Activated naive CD4-positive, alpha-beta T cell treated with anti-CD3 and anti-CD28 coated beads for 36 hours (primary cell): ENCODE measurements at regions not wholly inside any gene's neighbourhood (a gene's known extent, or its start where the extent isn't known, plus 50 kb on each side); places are given as distances from the start of the nearest gene placed in this dataset.

ENCODE experiments used
- CTCF ChIA-PET: fragments of 350-600 bp; sonication (Branson Sonifier 250); formaldehyde crosslinking; loops from one replicate; lab custom pipeline; 2021; ENCODE audit warnings: antibody characterized with exemption; lab: Charles Lee
- DNase-seq: peaks from one replicate; pipeline ENCODE4 v3.0.0-alpha.2; 2020
- H3K27ac Mint-ChIP-seq: one replicate; pipeline ENCODE4 v1.8.0; 2021; ENCODE audit warnings: mild to moderate bottlenecking, mixed read lengths
- H3K27me3 Mint-ChIP-seq: one replicate; pipeline ENCODE4 v1.8.0; 2021; ENCODE audit warnings: low read depth, mixed read lengths
- H3K36me3 Mint-ChIP-seq: one replicate; pipeline ENCODE4 v1.8.0; 2021; ENCODE audit warnings: low read depth, mixed read lengths
- H3K4me1 Mint-ChIP-seq: one replicate; pipeline ENCODE4 v1.8.0; 2021; ENCODE audit warnings: low read depth, mixed read lengths
- H3K4me3 Mint-ChIP-seq: one replicate; pipeline ENCODE4 v1.8.0; 2021; ENCODE audit warnings: mild to moderate bottlenecking, moderate library complexity, mixed read lengths
- H3K9me3 Mint-ChIP-seq: one replicate; pipeline ENCODE4 v1.8.0; 2021; ENCODE audit warnings: mixed read lengths
- intact Hi-C: fragments of 100-400 bp; cut with micrococcal nuclease; formaldehyde crosslinking; loops from one replicate; pipeline ENCODE4 v1.15.1; 2023

DNA sequence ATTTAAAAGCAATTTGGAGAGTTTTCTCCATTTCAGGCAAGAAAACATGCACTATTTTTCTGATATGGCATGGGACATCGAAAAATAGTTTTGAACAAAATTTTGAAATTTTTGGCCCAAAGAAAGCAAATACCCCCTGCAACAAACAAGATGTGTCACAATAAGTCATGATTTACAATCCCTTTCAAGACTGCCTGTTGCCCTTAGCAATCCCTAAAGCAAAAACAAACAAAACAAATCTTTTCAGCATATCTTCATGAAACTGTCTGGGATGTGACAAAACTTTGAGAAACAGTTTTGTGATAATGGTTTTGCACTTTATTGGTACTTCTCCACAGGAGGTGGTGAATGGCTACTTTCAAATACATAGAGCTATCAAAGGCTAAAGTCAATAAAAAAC is 1888.7 kb upstream of the PIK3C3 start:
- CTCF ChIA-PET, result no interaction called here
- intact Hi-C loops, result no loop called here
- Mint-ChIP-seq H3K9me3 (peaks cover 7% of the 10 kb centered on the region), H3K36me3 (no peaks in the 10 kb centered on the region), H3K4me3 (no peak overlapping the region), H3K27ac (no peak overlapping the region), H3K27me3 (no peaks in the 10 kb centered on the region), H3K4me1 (no peaks in the 10 kb centered on the region)
- no peak for DNase-seq

DNA sequence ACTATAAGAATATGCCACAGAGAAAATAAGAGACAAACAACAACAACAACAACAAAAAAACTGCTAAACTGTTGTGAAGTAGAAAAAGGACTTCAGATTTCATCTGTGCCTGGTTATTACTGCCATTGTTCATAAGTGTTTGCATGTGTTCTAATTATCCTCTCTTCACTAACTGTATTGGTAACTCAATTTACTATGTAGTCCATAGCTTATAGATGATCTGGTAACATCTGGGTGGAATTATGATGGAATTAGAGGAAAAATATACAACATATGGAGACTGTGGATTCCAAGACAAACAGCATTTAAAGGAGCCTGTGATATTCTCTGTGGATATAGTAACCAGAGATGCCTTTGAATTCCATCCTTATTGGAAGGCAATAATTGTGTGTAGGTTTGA is 1891.5 kb upstream of the PIK3C3 start:
- H3K36me3 Mint-ChIP-seq, result no peaks in the 10 kb centered on the region
- intact Hi-C loops, result no loop called here
- no peaks in the 10 kb centered on the region for H3K4me1 Mint-ChIP-seq
- CTCF ChIA-PET, result no interaction called here
- DNase-seq, result no peak
- no peaks in the 10 kb centered on the region for H3K27me3 Mint-ChIP-seq
- no peak overlapping the region for H3K27ac Mint-ChIP-seq
- no peak overlapping the region for H3K4me3 Mint-ChIP-seq
- H3K9me3 Mint-ChIP-seq, result peaks cover 9% of the 10 kb centered on the region

DNA sequence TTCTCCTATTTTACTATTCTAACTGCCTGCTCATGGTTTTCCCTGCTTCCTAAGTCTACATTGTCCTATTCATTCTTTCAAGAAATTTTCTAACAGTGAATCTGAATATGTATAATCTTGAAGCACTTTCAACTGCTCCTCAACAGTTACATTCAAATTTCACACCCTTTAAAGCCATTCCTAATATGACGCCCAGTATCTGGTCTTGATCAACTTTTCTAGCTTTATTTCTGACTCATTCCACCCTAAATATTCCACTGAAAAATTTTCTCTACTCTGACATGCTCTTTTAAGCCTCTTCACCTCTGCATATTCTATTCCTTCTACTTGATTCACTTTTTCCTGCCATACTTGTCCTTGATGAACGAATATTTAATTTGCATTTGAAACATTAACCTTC is 1893.9 kb upstream of the PIK3C3 start:
- Mint-ChIP-seq H3K4me1 (no peaks in the 10 kb centered on the region), H3K36me3 (no peaks in the 10 kb centered on the region), H3K27ac (no peak overlapping the region), H3K27me3 (no peaks in the 10 kb centered on the region), H3K9me3 (peaks cover 9% of the 10 kb centered on the region), H3K4me3 (no peak overlapping the region)
- CTCF ChIA-PET, result no interaction called here
- intact Hi-C loops, result no loop called here
- DNase-seq, result no peak

DNA sequence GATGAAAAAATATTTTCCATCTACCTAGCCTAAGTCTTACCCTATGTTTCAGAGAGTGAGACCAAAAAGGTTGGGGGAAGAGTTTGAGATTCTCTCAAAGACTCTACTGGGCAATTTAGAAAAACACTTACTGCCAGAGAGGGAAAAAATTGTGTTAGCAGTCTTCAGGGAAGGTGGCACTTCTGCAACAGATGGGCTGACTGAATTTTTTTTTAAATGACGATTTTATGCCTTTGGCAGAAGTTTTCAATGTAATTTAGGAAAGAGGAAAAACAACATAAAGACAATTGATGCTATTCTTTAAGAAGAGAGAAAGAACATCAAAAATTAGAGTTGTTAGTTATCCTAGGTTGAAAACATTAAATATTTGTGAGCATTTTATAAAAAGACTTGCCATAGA is 1894.5 kb upstream of the PIK3C3 start:
- Mint-ChIP-seq H3K27ac (no peak overlapping the region), H3K4me3 (no peak overlapping the region), H3K9me3 (peaks cover 8% of the 10 kb centered on the region), H3K4me1 (no peaks in the 10 kb centered on the region), H3K27me3 (no peaks in the 10 kb centered on the region), H3K36me3 (no peaks in the 10 kb centered on the region)
- DNase-seq, result no peak
- CTCF ChIA-PET, result no interaction called here
- intact Hi-C loops, result no loop called here

DNA sequence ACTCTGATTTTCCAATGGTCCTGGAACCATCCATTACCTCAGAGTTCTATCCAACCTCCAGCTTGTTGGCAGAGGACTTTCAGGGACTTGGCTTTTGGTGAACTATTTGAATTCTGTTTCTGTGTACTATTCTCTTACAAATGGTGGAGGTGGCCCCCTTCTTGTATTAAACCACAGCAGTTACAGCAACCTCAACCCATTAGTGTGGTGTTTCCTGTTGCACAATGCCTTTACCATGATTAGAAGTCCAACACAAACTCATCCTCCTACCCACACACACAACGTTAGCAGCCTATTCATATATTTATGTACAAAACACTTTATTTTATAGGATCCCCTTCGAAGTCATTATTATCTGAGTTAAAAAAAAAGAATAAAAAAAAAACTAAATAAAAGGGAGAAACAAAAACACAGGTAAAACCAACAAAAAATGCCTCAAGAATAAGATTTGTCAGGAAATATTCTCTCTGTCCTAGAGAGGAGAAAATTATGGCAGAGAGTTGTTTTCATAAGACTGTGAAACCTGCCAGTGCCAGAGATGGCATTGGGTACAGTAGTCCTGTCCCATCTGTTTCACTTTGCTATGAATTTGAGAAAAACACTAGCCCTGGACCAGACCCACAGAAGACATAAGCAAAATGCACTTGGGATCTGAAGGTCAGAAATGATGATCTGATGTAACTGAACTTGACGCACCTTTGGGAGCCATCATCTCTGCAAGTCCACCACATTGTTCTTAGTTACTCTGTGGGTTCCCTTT is 1896.0 kb upstream of the PIK3C3 start:
- H3K36me3 Mint-ChIP-seq, result no peaks in the 10 kb centered on the region
- no peaks in the 10 kb centered on the region for H3K27me3 Mint-ChIP-seq
- peaks cover 7% of the 10 kb centered on the region for H3K9me3 Mint-ChIP-seq
- intact Hi-C loops, result no loop called here
- no peak for DNase-seq
- no peaks in the 10 kb centered on the region for H3K4me1 Mint-ChIP-seq
- no peak overlapping the region for H3K27ac Mint-ChIP-seq
- H3K4me3 Mint-ChIP-seq, result no peak overlapping the region
- CTCF ChIA-PET, result no interaction called here

DNA sequence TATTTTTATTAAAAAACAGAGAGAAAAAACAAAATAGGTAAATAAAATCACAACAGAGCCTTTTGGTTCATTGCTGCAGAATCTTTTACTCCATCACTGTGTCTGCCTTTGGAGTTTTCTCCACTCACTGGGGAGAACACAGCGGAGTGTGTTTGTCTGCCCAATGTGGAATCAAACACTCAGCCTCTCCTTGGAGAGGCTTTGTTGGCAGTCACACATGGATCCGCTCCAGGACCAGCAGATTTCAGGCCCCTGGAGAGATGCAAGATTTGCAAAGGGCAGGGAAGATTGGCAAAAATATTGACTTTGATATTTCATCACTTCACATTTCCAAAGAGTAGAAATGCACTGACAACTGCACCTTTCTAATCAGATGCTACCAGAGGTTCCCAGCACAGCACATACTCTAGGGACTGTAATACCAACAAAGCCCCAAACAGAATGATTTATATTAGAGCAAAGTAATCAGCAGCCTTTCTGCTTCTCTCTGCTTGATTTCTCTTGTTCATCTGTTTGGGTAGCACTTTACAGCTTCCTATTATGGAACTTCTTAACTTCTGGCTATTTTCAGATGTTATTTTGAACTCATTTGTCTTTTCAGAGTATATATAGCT is 1898.8 kb upstream of the PIK3C3 start:
- intact Hi-C loops, result no loop called here
- CTCF ChIA-PET, result no interaction called here
- Mint-ChIP-seq H3K27me3 (no peaks in the 10 kb centered on the region), H3K9me3 (peaks cover 6% of the 10 kb centered on the region), H3K36me3 (no peaks in the 10 kb centered on the region), H3K4me3 (no peak overlapping the region), H3K27ac (no peak overlapping the region), H3K4me1 (no peaks in the 10 kb centered on the region)
- no peak for DNase-seq

DNA sequence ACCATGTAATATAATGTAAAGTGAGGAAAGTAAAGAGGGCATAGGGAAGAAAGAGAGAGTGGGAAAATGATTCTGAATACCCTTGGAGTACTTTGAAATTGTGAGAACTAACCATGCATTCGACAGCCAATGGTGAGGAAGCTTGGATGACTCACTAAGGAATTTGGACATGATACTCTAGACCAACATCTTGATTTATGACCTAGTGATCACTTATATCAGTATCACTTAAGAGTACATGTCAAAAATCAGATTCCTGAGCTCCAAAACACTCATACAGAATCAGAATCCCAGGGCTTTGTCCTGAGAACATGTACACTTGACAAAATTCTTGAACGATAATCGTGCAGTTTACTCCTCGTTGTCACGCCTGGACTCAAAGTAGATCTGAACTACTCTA is 1899.8 kb upstream of the PIK3C3 start:
- H3K4me3 Mint-ChIP-seq, result no peak overlapping the region
- intact Hi-C loops, result no loop called here
- peaks cover 7% of the 10 kb centered on the region for H3K9me3 Mint-ChIP-seq
- no peak overlapping the region for H3K27ac Mint-ChIP-seq
- DNase-seq, result no peak
- no peaks in the 10 kb centered on the region for H3K27me3 Mint-ChIP-seq
- H3K36me3 Mint-ChIP-seq, result no peaks in the 10 kb centered on the region
- CTCF ChIA-PET, result no interaction called here
- no peaks in the 10 kb centered on the region for H3K4me1 Mint-ChIP-seq

DNA sequence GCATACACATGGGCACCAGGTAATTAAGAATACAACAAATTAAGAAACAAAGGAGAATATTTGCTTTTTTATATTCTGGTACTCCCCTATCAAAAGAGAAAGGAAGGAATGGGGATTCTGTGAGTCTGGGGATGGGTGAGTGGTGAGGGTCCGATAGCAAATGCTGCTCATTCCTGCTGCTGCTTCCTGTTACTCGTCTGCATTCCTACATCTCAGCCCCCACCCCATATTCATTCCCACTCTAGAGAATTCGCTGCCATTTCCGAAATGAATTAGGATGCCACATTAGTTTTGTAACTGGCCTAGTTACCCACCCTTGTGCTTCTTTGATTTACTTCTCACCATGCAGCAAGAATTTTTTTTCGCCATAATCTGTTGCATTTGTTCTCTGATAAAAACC is 1905.3 kb upstream of the PIK3C3 start:
- intact Hi-C loops, result no loop called here
- H3K4me1 Mint-ChIP-seq, result no peaks in the 10 kb centered on the region
- H3K9me3 Mint-ChIP-seq, result peaks cover 11% of the 10 kb centered on the region
- no peak for DNase-seq
- no peaks in the 10 kb centered on the region for H3K36me3 Mint-ChIP-seq
- no peaks in the 10 kb centered on the region for H3K27me3 Mint-ChIP-seq
- CTCF ChIA-PET, result no interaction called here
- no peak overlapping the region for H3K4me3 Mint-ChIP-seq
- H3K27ac Mint-ChIP-seq, result no peak overlapping the region

DNA sequence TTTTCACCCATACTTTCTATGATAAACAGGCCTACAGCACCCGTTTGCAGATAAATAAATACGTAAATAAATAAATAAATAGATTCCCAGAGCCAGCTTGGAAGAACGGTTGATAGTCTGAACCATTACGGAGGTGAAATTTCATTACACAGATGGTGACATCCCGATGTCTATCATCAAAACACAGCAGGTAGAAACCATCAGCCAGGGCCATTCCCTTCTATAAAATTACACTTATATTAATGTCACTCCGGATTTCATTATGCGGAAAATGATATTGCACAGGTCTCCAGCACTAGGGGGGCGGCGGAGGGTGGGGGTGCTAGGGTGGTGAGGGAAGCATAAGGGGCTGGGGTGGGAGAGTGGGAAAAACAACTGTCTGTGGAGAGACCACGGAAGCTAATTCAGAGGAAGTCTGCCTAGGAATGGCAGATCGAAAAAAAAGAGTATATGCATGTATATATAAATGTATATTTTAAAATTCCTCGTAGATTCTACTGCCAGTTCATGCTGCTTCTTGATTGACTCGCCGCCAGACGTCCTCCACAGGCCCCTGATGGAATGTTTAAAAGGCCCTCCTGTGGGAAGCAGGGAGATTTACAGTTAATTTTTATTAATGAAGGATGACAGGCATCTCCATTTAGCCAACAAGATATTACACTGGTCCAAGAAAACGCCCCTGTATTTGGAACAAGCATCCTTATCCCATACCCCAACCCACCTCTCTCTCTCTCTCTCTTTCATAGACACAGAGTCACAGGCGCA is 1906.0 kb upstream of the PIK3C3 start:
- intact Hi-C loops, result no loop called here
- peaks cover 11% of the 10 kb centered on the region for H3K9me3 Mint-ChIP-seq
- CTCF ChIA-PET, result no interaction called here
- no peak overlapping the region for H3K4me3 Mint-ChIP-seq
- no peaks in the 10 kb centered on the region for H3K36me3 Mint-ChIP-seq
- no peaks in the 10 kb centered on the region for H3K4me1 Mint-ChIP-seq
- DNase-seq, result no peak
- H3K27ac Mint-ChIP-seq, result no peak overlapping the region
- no peaks in the 10 kb centered on the region for H3K27me3 Mint-ChIP-seq

DNA sequence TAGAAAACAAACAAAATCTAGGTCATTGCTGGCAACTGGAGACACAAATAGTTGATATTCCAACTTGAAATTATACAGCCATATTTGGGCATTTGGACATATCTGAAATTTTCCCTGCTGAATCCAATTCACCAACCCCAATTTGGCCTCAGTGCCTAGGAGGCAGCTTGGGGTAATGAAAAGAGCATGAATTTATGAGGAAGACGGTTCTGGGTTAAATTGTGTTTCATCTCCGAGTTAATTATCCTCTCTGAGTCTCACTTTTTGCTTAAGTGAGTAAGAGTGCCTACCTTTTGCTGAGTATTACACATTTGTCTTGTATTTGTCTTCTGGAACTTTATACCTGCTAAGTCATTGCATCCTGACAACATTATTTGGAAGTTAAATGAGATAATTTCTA is 1906.8 kb upstream of the PIK3C3 start:
- no peaks in the 10 kb centered on the region for H3K27me3 Mint-ChIP-seq
- CTCF ChIA-PET, result no interaction called here
- H3K27ac Mint-ChIP-seq, result no peak overlapping the region
- no peaks in the 10 kb centered on the region for H3K4me1 Mint-ChIP-seq
- peaks cover 13% of the 10 kb centered on the region for H3K9me3 Mint-ChIP-seq
- DNase-seq, result no peak
- H3K4me3 Mint-ChIP-seq, result no peak overlapping the region
- intact Hi-C loops, result no loop called here
- no peaks in the 10 kb centered on the region for H3K36me3 Mint-ChIP-seq

DNA sequence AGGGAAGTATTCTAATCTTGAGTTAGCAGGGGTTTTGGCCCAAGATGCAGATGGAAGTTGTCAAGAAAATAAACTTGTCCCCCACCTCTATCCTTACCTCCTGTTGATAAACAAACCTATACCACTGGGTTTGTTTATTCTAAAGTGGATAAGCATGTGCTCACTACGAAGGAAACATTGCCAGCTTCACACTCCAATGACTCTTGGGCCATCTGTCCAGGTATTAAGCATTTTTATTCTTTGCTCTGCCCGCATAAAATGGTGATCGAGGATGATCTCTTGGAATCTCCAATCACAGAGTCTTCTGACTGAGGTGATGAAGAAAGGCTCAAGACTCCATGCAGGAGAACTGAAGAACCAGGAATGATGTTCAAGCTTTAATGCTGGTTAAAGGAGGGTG is 1908.4 kb upstream of the PIK3C3 start:
- no peak overlapping the region for H3K4me3 Mint-ChIP-seq
- intact Hi-C loops, result no loop called here
- CTCF ChIA-PET, result no interaction called here

DNA sequence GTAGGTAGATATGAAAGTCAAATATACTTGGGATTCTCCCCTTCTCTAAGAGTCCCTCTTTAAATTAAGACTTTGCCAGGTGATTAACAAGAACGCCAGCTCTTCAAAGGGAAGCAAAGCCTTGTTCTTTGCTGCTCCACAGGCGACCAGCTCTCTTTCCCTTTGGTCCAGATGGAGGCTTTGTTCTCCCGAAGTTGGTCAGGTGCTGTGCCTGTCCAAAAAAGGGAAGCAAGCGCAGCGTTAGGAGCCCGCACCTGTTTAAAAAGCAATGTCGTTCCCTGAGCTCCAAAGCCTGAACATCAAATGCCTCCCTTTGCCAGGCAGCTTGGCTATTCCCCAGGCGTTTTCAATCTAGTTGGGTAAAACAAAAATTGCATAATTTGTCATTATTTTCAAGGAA is 1913.1 kb upstream of the PIK3C3 start:
- intact Hi-C loops, result no loop called here
- CTCF ChIA-PET, result no interaction called here
- no peaks in the 10 kb centered on the region for H3K36me3 Mint-ChIP-seq

More for the DNA sequence above, 1908.4 kb upstream of the PIK3C3 start:
- Mint-ChIP-seq H3K36me3 (no peaks in the 10 kb centered on the region), H3K27ac (no peak overlapping the region), H3K9me3 (peaks cover 13% of the 10 kb centered on the region), H3K27me3 (no peaks in the 10 kb centered on the region), H3K4me1 (no peaks in the 10 kb centered on the region)
- no peak for DNase-seq

DNA sequence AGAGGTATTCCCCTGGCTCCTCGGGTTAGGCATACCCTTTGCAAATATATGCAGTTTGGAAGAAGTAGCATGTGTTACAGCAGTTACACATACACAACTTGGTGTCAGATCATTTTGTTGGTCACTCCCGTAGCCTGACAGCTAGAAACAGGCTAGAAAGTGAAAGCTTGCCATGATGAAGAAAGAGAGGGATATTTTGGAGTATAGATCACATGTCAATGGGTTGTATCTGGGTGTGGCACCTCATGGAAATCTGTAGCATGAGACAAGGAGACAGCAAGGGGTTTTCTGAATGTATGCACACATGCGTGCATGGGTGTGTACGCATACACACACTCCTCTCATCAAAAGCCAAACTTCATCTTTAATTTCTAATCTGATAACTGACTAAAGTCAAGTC is 1914.5 kb upstream of the PIK3C3 start:
- intact Hi-C loops, result no loop called here
- Mint-ChIP-seq H3K36me3 (no peaks in the 10 kb centered on the region), H3K27ac (no peak overlapping the region), H3K27me3 (no peaks in the 10 kb centered on the region), H3K9me3 (peaks cover 7% of the 10 kb centered on the region), H3K4me3 (no peak overlapping the region), H3K4me1 (no peaks in the 10 kb centered on the region)
- no peak for DNase-seq
- CTCF ChIA-PET, result no interaction called here

More for the DNA sequence above, 1913.1 kb upstream of the PIK3C3 start:
- Mint-ChIP-seq H3K27me3 (no peaks in the 10 kb centered on the region), H3K27ac (no peak overlapping the region), H3K9me3 (peaks cover 14% of the 10 kb centered on the region), H3K4me3 (no peak overlapping the region), H3K4me1 (no peaks in the 10 kb centered on the region)
- DNase-seq, result no peak
